ENCODE measurements at regions not wholly inside any gene's neighbourhood (a gene's known extent, or its start where the extent isn't known, plus 50 kb on each side); places are given as distances from the start of the nearest gene placed in this dataset.
"Not testable (repeated sequence)": the region's sequence is repeated elsewhere in the genome, so short reads cannot be mapped to it uniquely, and the experiment has no call there.

DNA sequence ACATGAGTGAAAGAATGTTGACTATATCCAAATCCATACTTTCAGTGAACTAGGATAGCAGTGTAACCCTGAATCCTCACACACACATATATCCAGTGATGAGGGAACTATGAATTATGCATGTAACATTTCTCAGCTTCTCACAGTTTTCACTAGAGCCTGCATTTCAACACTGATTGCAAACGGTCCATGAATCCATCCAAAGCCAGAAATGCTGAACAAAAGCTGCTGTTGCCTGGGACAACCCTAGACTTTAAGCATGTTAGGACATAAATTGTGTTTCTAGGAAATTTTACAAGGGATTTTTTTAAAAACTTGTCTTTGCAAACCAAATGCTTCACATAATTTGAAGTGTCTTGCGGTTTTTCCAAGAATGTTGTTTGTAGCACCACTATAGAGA, 2010.0 kb upstream of the WWC1 start:
- no peaks in the 10 kb centered on the region for H3K9me3 ChIP-seq (ENCODE audit: control insufficient read depth in 1 of 2, low read length in 2 of 2)

GRCh38 chr5:166282939-166283338, 2008.5 kb upstream of the WWC1 start:
- Histone ChIP-seq H3K9me3 (ENCODE audit: control insufficient read depth in 1 of 2, low read length in 2 of 2) (no peaks in the 10 kb centered on the region), H3K27ac (ENCODE audit: low read length) (no peak overlapping the region), H3K27me3 (ENCODE audit: low read depth, low read length) (no peaks in the 10 kb centered on the region), H3K4me1 (ENCODE audit: control insufficient read depth in 1 of 2, insufficient read depth in 2 of 2, low read length in 2 of 2) (no peaks in the 10 kb centered on the region), H3K36me3 (ENCODE audit: control insufficient read depth in 1 of 2, insufficient read depth in 2 of 2, low read length in 2 of 2) (no peaks in the 10 kb centered on the region), H3K4me3 (ENCODE audit: low read depth in 1 of 2, low read length in 2 of 2) (no peak overlapping the region)

More for the DNA sequence above, 2010.0 kb upstream of the WWC1 start:
- Histone ChIP-seq H3K4me3 (ENCODE audit: low read depth in 1 of 2, low read length in 2 of 2) (no peak overlapping the region), H3K27me3 (ENCODE audit: low read depth, low read length) (no peaks in the 10 kb centered on the region), H3K27ac (ENCODE audit: low read length) (no peak overlapping the region), H3K36me3 (ENCODE audit: control insufficient read depth in 1 of 2, insufficient read depth in 2 of 2, low read length in 2 of 2) (no peaks in the 10 kb centered on the region), H3K4me1 (ENCODE audit: control insufficient read depth in 1 of 2, insufficient read depth in 2 of 2, low read length in 2 of 2) (no peaks in the 10 kb centered on the region)

- H3K4me1 ChIP-seq (ENCODE audit: control insufficient read depth in 1 of 2, insufficient read depth in 2 of 2, low read length in 2 of 2): no peaks in the 10 kb centered on the region
- no peaks in the 10 kb centered on the region for H3K9me3 ChIP-seq (ENCODE audit: control insufficient read depth in 1 of 2, low read length in 2 of 2)
- H3K4me3 ChIP-seq (ENCODE audit: low read depth in 1 of 2, low read length in 2 of 2): no peak overlapping the region
- H3K36me3 ChIP-seq (ENCODE audit: control insufficient read depth in 1 of 2, insufficient read depth in 2 of 2, low read length in 2 of 2): no peaks in the 10 kb centered on the region
- H3K27me3 ChIP-seq (ENCODE audit: low read depth, low read length): no peaks in the 10 kb centered on the region
- H3K27ac ChIP-seq (ENCODE audit: low read length): no peak overlapping the region
These were observed 2006.1 kb upstream of the WWC1 start for GRCh38 chr5:166285361-166285760.

DNA sequence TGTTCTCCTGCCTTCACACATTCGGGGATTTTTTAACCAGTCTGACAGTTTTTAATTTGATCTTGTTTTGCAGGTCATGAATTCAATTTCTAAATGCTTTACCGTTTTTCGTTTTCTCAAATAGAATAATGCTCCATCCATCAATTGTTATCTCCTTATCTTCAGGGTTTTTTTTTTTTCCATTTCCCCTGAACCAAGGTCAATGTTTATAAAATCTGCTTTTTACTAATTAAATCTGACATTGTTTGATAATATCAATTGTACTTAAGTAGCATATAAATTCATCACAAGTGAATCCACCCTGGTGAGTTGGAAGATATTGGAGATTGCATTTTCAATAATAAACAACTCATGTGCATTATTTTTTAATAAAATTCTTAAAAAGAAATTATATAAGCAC, 2004.6 kb upstream of the WWC1 start:
- H3K27me3 ChIP-seq (ENCODE audit: low read depth, low read length): no peaks in the 10 kb centered on the region
- H3K9me3 ChIP-seq (ENCODE audit: control insufficient read depth in 1 of 2, low read length in 2 of 2): no peaks in the 10 kb centered on the region
- H3K4me3 ChIP-seq (ENCODE audit: low read depth in 1 of 2, low read length in 2 of 2): no peak overlapping the region
- no peaks in the 10 kb centered on the region for H3K36me3 ChIP-seq (ENCODE audit: control insufficient read depth in 1 of 2, insufficient read depth in 2 of 2, low read length in 2 of 2)
- H3K27ac ChIP-seq (ENCODE audit: low read length): no peak overlapping the region
- no peaks in the 10 kb centered on the region for H3K4me1 ChIP-seq (ENCODE audit: control insufficient read depth in 1 of 2, insufficient read depth in 2 of 2, low read length in 2 of 2)

DNA sequence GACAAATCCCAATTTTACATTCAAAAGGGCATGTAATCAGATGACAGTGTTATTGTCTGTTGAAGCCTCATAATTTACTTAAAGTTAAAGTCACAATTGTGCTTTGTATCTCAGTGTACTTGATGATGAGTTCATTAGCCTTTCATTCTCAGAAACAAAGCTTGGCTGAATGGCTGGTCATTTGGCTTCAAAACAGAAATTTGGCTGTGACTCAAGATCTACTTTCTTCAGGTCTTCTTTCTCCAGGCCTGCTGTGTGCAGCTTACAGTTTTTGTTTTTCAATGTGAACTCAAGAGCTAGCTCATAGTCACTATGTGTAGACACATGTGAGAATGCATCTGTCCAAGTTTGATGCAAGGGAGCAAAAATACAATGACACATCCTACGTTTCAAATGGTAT, 2003.6 kb upstream of the WWC1 start:
- H3K4me1 ChIP-seq (ENCODE audit: control insufficient read depth in 1 of 2, insufficient read depth in 2 of 2, low read length in 2 of 2): no peaks in the 10 kb centered on the region
- H3K36me3 ChIP-seq (ENCODE audit: control insufficient read depth in 1 of 2, insufficient read depth in 2 of 2, low read length in 2 of 2): no peaks in the 10 kb centered on the region
- no peaks in the 10 kb centered on the region for H3K27me3 ChIP-seq (ENCODE audit: low read depth, low read length)
- H3K27ac ChIP-seq (ENCODE audit: low read length): no peak overlapping the region
- H3K4me3 ChIP-seq (ENCODE audit: low read depth in 1 of 2, low read length in 2 of 2): no peak overlapping the region
- no peaks in the 10 kb centered on the region for H3K9me3 ChIP-seq (ENCODE audit: control insufficient read depth in 1 of 2, low read length in 2 of 2)

DNA sequence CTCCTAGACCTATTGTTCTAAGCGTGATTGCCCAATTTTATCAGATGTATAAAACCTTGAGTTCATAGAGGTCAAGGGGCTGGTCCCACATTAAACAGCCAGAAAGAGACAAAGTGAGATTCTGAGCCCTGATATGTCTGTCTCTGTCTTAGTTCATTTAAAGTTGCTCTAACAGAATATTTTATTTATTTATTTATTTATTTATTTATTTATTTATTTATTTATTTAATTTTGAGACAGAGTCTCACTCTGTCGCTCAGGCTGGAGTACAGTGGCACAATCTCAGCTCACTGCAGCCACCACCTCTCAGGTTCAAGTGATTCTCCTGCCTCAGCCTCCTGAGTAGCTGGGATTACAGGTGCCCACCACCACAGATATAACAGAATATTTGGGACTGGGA, 1999.6 kb upstream of the WWC1 start:
- H3K27me3 ChIP-seq (ENCODE audit: low read depth, low read length); H3K9me3 ChIP-seq (ENCODE audit: control insufficient read depth in 1 of 2, low read length in 2 of 2); H3K27ac ChIP-seq (ENCODE audit: low read length); H3K4me1 ChIP-seq (ENCODE audit: control insufficient read depth in 1 of 2, insufficient read depth in 2 of 2, low read length in 2 of 2); H3K36me3 ChIP-seq (ENCODE audit: control insufficient read depth in 1 of 2, insufficient read depth in 2 of 2, low read length in 2 of 2); H3K4me3 ChIP-seq (ENCODE audit: low read depth in 1 of 2, low read length in 2 of 2): not testable (repeated sequence)

GRCh38 chr5:166293892-166294291, 1997.6 kb upstream of the WWC1 start:
- no peaks in the 10 kb centered on the region for H3K4me1 ChIP-seq (ENCODE audit: control insufficient read depth in 1 of 2, insufficient read depth in 2 of 2, low read length in 2 of 2)
- no peaks in the 10 kb centered on the region for H3K9me3 ChIP-seq (ENCODE audit: control insufficient read depth in 1 of 2, low read length in 2 of 2)
- H3K27ac ChIP-seq (ENCODE audit: low read length): no peak overlapping the region

DNA sequence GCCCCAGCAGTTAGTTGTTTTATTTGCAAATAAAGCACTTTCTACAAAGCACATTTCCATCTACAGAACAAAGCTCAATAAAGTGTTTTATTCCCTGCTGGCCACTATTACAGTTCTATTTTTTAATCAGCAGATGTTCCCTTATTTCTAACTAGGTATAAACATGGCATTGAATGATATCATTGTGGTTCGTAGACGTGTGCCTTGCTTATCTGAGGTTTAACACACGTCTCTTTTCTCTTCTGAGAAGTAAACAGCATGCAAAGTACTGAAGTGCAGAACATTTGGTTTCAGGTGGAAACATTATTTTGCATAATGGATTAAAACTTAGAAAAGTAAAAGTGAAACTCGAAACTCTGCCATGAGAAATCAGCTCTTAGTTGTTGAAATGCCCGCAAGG, 1989.3 kb upstream of the WWC1 start:
- no peak overlapping the region for H3K4me3 ChIP-seq (ENCODE audit: low read depth in 1 of 2, low read length in 2 of 2)
- H3K27ac ChIP-seq (ENCODE audit: low read length): no peak overlapping the region
- H3K9me3 ChIP-seq (ENCODE audit: control insufficient read depth in 1 of 2, low read length in 2 of 2): no peaks in the 10 kb centered on the region
- H3K4me1 ChIP-seq (ENCODE audit: control insufficient read depth in 1 of 2, insufficient read depth in 2 of 2, low read length in 2 of 2): no peaks in the 10 kb centered on the region
- no peaks in the 10 kb centered on the region for H3K36me3 ChIP-seq (ENCODE audit: control insufficient read depth in 1 of 2, insufficient read depth in 2 of 2, low read length in 2 of 2)
- no peaks in the 10 kb centered on the region for H3K27me3 ChIP-seq (ENCODE audit: low read depth, low read length)

More at GRCh38 chr5:166293892-166294291, 1997.6 kb upstream of the WWC1 start:
- no peak overlapping the region for H3K4me3 ChIP-seq (ENCODE audit: low read depth in 1 of 2, low read length in 2 of 2)
- no peaks in the 10 kb centered on the region for H3K36me3 ChIP-seq (ENCODE audit: control insufficient read depth in 1 of 2, insufficient read depth in 2 of 2, low read length in 2 of 2)
- H3K27me3 ChIP-seq (ENCODE audit: low read depth, low read length): no peaks in the 10 kb centered on the region

- no peak overlapping the region for H3K27ac ChIP-seq (ENCODE audit: low read length)
- H3K27me3 ChIP-seq (ENCODE audit: low read depth, low read length): no peaks in the 10 kb centered on the region
- no peaks in the 10 kb centered on the region for H3K36me3 ChIP-seq (ENCODE audit: control insufficient read depth in 1 of 2, insufficient read depth in 2 of 2, low read length in 2 of 2)
- no peak overlapping the region for H3K4me3 ChIP-seq (ENCODE audit: low read depth in 1 of 2, low read length in 2 of 2)
- no peaks in the 10 kb centered on the region for H3K9me3 ChIP-seq (ENCODE audit: control insufficient read depth in 1 of 2, low read length in 2 of 2)
- no peaks in the 10 kb centered on the region for H3K4me1 ChIP-seq (ENCODE audit: control insufficient read depth in 1 of 2, insufficient read depth in 2 of 2, low read length in 2 of 2)
These were observed 1974.0 kb upstream of the WWC1 start for GRCh38 chr5:166317425-166317824.

DNA sequence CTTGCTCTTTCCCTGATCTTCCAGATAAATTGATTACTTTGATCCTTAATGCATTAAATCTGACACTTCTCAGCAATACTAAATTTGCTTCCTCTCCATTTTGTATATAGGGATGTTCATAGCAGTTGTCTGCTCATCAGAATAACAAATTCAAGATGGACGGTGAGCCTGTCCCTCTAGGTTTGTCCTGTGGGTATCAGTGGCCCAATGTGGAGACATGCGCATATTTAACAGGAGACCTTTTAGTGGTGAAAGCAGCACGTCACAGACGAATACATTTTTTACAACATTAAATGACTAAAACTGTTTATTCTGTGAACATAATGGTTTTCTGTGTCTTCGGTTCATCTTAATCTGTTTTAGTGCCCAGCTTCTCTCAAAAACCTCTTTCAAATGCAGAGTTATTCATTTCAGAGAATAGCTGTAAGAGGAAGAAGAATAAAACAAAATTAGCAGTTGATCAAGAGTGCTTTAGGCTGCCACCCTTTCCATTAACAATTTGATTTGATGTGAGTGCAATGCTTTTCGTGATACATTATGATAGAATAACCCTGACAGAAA, 1970.4 kb upstream of the WWC1 start:
- H3K27ac ChIP-seq (ENCODE audit: low read length): no peak overlapping the region
- H3K4me1 ChIP-seq (ENCODE audit: control insufficient read depth in 1 of 2, insufficient read depth in 2 of 2, low read length in 2 of 2): no peaks in the 10 kb centered on the region
- no peak overlapping the region for H3K4me3 ChIP-seq (ENCODE audit: low read depth in 1 of 2, low read length in 2 of 2)
- H3K27me3 ChIP-seq (ENCODE audit: low read depth, low read length): no peaks in the 10 kb centered on the region
- no peaks in the 10 kb centered on the region for H3K9me3 ChIP-seq (ENCODE audit: control insufficient read depth in 1 of 2, low read length in 2 of 2)
- no peaks in the 10 kb centered on the region for H3K36me3 ChIP-seq (ENCODE audit: control insufficient read depth in 1 of 2, insufficient read depth in 2 of 2, low read length in 2 of 2)

DNA sequence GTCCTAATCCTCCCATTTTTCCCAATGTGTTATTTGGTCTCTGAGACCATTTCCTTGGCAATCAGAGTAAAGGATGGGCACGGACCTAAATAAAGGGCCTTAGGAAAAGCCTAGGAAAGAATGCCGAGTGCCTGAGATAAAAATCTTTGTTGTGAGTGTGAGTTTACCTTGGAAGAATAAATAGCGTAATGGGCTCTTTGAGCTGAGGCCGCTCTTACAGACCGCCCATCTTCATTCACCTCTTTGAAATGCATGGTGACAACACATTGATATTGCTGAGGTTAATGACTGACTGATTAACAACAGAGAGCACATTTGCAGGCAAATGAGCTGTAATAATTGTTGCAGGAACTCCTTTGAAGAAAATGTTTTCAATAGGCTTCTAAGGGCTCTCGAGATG, 1967.1 kb upstream of the WWC1 start:
- no peaks in the 10 kb centered on the region for H3K36me3 ChIP-seq (ENCODE audit: control insufficient read depth in 1 of 2, insufficient read depth in 2 of 2, low read length in 2 of 2)
- no peaks in the 10 kb centered on the region for H3K9me3 ChIP-seq (ENCODE audit: control insufficient read depth in 1 of 2, low read length in 2 of 2)
- H3K4me1 ChIP-seq (ENCODE audit: control insufficient read depth in 1 of 2, insufficient read depth in 2 of 2, low read length in 2 of 2): no peaks in the 10 kb centered on the region
- no peak overlapping the region for H3K27ac ChIP-seq (ENCODE audit: low read length)
- no peak overlapping the region for H3K4me3 ChIP-seq (ENCODE audit: low read depth in 1 of 2, low read length in 2 of 2)
- no peaks in the 10 kb centered on the region for H3K27me3 ChIP-seq (ENCODE audit: low read depth, low read length)

DNA sequence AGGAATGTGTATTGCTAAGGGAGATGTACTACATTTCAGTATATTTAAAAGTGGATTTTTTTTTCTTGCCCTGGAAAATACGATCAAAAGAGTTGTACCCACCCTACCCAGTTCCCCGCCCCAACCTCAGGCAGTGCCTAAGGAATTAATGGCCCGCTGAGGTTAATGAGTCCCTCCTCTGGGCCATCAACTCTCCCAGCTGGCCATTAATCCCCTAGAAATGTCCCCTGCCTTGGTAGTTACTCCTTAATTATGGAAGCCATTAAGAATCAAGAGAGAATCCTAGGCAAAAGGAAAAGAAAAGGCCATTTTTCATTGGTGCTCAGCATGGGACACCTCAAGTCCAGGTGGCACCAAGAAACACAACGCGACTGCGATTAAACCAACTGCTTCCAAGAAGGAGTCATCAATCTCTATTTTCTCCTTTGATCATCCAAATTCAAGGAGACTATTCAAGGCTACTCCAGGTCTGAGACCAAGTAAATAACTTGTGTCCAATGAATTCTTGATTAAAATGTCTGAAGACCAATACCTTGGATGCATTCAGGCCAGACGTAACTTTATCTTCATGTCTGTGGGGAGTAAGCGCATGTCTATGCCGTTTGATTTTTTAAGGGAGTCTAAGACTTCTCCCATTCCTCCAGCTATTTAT, 1962.2 kb upstream of the WWC1 start:
- no peak overlapping the region for H3K4me3 ChIP-seq (ENCODE audit: low read depth in 1 of 2, low read length in 2 of 2)
- H3K27me3 ChIP-seq (ENCODE audit: low read depth, low read length): no peaks in the 10 kb centered on the region
- no peaks in the 10 kb centered on the region for H3K9me3 ChIP-seq (ENCODE audit: control insufficient read depth in 1 of 2, low read length in 2 of 2)
- H3K36me3 ChIP-seq (ENCODE audit: control insufficient read depth in 1 of 2, insufficient read depth in 2 of 2, low read length in 2 of 2): no peaks in the 10 kb centered on the region
- no peaks in the 10 kb centered on the region for H3K4me1 ChIP-seq (ENCODE audit: control insufficient read depth in 1 of 2, insufficient read depth in 2 of 2, low read length in 2 of 2)
- no peak overlapping the region for H3K27ac ChIP-seq (ENCODE audit: low read length)

Measured in muscle layer of duodenum (tissue), 2 donors.